GM21390 (cell line): ENCODE measurements at regions not wholly inside any gene's neighbourhood (a gene's known extent, or its start where the extent isn't known, plus 50 kb on each side); places are given as distances from the start of the nearest gene placed in this dataset.

Experiments used
- ATAC-seq: cut with Tn5 transposase; IDR thresholded peaks from one replicate; pipeline ENCODE4 v1.9.1; 2021; ENCODE audit not compliant: unreplicated experiment

DNA sequence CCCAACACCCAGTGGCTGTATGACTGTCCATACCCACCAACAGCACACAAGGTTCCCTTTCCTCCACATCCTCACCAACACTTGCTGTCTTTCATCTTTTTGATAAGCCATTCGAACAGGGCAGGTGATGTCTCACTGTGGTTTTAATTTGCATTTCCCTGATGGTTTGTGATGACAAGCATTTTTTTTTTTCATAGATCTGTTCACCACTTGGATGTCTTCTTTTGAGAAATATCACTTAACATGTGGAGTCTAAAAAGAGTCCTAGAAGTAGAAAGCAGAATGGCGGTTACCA is 198.1 kb upstream of the DIO3 start:
- ATAC-seq: no peak

GRCh38 chr14:101363880-101364391 is 197.4 kb upstream of the DIO3 start:
- no peak for ATAC-seq

GRCh38 chr14:101364503-101365328 is 196.6 kb upstream of the DIO3 start:
- ATAC-seq: no peak

- ATAC-seq: no peak
These were observed 195.8 kb upstream of the DIO3 start for GRCh38 chr14:101365329-101366158.

- no peak for ATAC-seq
These were observed 193.7 kb upstream of the DIO3 start for GRCh38 chr14:101367421-101368261.

- no peak for ATAC-seq
These were observed 192.7 kb upstream of the DIO3 start for GRCh38 chr14:101368629-101369028.

DNA sequence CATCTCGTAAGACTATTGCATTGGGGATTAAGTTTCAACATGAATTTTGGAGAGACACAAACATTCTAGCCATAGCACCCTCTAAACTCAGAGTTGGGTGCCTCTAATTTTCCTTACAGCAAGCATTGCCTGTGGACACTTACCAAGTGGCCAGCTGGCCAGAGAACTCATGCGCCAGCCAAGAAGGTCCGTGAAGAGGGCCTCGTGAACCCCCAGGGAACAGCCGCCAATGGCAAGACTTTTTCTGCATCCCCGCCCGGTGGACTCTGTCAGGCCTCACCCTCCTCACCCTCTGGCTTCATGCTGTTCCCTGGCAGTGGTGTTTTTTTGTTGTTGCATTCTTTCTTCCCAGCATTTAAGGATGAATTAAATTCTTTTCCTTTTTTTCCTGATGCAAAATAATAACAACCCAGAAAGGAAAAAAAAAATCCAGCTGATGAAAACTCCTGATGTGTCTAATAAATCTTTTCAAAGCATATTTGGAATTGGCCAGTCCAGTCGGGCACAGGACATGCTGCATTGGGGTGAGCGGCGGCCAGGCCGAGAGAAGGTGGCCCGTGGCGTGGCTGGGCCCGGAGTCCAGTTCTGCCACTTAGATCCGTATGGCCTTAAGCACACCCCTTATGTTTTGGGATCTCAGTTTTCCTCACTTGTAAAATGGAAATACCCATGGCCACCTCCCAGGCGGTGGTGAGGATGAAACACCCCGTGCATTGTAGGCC is 191.9 kb upstream of the DIO3 start:
- ATAC-seq: no peak

GRCh38 chr14:101369916-101370592 is 191.2 kb upstream of the DIO3 start:
- ATAC-seq: no peak

DNA sequence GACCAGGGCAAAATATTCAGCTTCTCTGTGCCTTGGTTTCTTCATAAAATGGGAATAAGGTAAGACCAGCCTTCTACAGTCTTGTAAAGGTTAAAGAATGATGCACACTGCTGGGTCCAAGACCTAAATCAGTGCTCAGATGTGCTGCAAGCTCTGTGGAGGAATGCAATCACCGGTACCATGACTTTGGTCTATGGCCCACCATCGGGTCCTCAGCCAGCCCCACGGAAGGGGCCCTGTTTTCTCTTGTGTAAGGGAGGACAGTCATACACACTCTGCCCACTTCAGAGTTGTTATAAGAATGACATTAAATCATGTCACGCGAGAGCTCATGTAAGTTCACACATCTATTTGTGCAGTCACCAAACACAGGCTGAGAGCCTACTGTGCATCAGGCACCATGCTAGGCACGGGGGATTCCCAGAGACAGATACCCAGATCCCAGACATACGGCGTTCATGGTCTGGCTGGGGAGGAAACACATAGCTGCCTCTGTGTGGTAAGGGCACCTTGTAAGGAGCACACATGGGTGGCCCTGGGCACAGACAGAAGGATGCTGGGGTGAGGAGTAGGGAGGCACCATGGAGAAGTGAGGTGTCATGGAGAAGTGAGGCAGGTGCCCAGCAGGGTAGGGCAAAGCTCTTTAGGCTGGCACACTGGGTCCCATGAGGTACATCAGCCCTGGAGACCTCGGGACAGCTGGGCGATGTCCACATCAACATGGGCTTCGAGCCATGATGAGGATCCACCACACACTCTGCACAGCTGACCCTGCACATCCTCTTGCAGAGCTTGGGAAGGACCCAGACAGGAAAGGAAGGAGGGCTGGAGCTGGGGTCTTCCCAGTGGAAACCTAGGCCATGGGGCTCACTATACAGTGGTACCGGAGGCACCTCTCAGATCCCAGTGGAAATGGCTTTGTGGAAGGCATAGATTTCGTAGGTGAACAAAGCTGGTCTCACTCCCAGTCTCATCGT is 190.4 kb upstream of the DIO3 start:
- no peak for ATAC-seq

- ATAC-seq: no peak
These were observed 189.2 kb upstream of the DIO3 start for GRCh38 chr14:101371799-101372793.

DNA sequence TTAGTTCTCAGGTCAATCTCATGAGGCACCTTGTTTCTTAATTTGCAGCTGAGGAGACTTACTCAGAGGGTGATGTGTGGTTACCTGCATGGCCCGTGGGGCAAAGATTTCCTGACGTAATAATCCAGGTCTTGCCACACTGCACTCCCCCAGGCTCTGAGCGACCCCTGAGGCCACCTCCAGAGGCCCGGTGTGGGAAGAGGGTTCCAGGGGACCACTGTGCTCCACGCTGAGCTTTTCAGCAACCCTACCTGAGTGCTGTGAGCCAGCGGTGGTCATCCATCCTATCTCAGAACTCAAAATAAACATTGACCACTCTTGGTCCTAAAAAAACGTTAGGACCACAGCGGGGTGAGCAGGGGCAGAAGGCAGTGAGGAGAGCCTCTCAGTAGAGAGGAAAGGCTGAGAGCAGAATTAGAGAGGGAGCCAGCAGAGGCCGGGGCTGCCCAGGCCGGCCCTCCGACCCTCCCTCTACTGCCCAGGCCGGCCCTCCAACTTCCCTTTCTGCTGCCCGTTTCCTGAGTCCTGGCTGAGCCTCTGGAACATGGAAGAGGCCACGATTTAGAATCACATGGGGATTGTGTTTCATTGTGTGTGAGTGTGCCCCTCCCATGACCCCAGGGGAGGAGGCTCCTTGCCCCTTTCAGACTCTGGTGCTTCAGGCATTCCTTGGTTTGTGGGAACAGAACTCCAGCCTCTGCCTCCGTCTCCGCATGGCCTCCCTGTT is 188.2 kb upstream of the DIO3 start:
- ATAC-seq: no peak

DNA sequence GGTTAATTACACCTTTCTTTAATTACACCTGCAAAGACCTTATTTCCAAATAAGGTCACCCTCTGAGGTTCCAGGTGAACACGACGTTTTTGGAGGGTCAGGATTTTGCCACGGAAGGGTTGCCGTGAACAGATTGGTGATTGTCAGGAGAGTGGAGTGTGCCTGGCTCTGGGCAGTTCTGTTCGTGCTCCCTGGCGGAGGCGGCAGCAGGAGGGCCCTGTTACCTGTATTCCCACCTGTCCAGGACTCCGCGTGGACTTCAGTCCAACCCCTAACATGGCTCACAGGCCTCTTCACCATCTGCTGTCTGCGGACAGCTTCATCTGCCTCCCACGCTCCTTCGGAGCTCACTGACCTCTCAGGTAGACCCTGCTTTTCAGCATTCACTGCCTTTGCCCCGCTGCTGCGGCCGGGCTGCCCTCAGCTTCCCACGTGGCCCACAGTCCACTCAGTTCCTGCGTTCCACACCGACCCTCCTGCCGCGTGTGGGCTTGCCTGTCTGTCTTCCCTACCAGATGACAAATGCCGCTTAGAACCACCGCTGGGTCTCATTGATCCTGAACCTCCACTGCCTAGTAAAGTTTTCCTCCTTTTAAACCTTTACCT is 187.5 kb upstream of the DIO3 start:
- ATAC-seq: no peak

DNA sequence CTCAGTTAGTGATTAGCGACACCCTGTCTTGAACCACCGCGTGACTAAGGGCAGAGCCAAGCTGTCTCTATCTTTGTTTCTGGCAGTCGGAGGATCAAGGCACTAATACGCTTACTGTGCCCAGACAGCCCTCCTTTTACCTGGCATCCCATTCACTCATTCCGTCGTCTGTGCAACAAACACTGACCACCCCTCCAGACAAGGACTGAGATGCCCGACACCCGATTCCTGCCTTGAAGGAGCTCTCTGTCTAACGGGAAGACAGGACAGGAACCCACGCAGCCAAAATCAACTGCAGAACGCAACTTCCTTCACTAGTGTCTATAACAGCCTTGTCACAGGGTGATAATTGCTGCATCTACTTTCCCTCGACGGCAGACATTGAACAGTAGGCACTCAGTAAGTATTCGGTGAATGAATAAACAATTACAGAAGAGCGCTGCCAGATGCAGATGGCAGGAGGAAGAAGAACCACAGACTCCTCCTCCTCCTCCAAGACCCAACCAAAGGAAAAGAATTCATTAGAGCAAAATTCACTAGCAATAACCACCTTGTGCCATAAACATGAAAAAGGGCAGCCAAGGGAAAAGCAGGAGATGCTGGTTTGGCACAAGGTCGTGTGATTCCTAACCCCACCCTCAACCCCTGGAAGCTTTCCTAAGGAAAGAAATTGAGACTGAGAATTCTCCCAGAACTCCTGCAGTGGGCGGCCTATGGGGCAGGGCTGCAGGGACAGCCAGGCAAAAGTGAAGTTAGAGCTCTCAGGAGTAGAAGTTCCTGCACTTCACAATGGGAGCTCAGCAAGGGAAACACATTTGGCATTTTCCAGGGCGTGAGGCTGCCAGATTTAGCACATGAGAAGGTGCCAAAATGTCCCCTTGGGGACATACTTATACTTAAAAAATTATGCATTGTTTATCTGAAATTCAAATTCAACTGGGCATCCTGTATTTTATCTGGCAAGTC is 186.6 kb upstream of the DIO3 start:
- ATAC-seq: no peak

GRCh38 chr14:101377069-101377468 is 184.2 kb upstream of the DIO3 start:
- no peak for ATAC-seq

DNA sequence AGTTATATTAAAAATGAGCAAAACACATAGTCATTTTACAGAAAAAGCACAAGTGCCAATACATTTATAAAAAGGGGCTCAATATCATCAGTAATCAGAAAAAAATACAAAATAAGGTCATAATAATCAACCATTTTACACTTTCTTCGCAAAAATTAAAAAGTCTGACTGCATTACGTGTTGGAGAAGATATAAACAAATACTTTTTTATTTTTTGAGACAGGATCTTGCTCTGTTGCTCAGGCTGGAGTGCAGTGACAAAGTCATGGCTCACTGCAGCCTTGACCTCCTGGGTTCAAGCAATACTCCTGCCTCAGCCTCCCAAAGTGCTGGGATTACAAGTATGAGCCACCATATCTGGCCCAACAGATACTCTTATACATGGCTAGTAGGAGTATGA is 181.5 kb upstream of the DIO3 start:
- no peak for ATAC-seq

GRCh38 chr14:101380512-101380911 is 180.8 kb upstream of the DIO3 start:
- ATAC-seq: no peak
